ENCODE measurements at regions not wholly inside any gene's neighbourhood (a gene's known extent, or its start where the extent isn't known, plus 50 kb on each side); places are given as distances from the start of the nearest gene placed in this dataset.

- TF ChIP-seq CTCF (IDR thresholded peaks at IDR 0.05), result no peak
- no peak for TF ChIP-seq POLR2A (IDR thresholded peaks at IDR 0.05)
These were observed 236.6 kb upstream of the ZNF32 start for GRCh38 chr10:43885252-43885651.
